Heart left ventricle (tissue), 13 donors: ENCODE measurements at regions not wholly inside any gene's neighbourhood (a gene's known extent, or its start where the extent isn't known, plus 50 kb on each side); places are given as distances from the start of the nearest gene placed in this dataset.
"Not testable (repeated sequence)": the region's sequence is repeated elsewhere in the genome, so short reads cannot be mapped to it uniquely, and the experiment has no call there.

ENCODE experiments used
- CTCF ChIP-seq, 12 donors: fragments of 200-600 bp; sonication (generic) in 4 of 12; IDR thresholded peaks; one replicate each; pipeline versions ENCODE4 v1.5.0 to v1.8.0; 2018 to 2022; ENCODE audit warnings: antibody characterized with exemption in 12 of 12, mild to moderate bottlenecking in 5 of 12
- POLR2A ChIP-seq, 2 donors: fragments of 450-650 bp; IDR thresholded peaks; one replicate each; pipeline ENCODE4 v1.6.1; 2017; ENCODE audit warnings: antibody characterized with exemption in 2 of 2, mild to moderate bottlenecking in 2 of 2, moderate library complexity in 2 of 2
- donor health status: ischemic (EF 13 %, LVEDD 7.1; RV severe dilation, severe dysfunction).
- donor health status: DM: no; HTN: yes; CAD: no.
- donor health status: DM: no; HTN: no; CAD: no.
- donor health status: ischemic (EF 25% LVEDD 6.9; RV normal size, moderate dysfunction).
- donor health status: ischemic (EF 25% LVEDD 5.7; RV mildly dilated, moderate dysfunction).
- donor health status: ischemic (EF 35%, LVEDD 5.7; RV mildly dilated, moderate dysfunction).
- donor health status: nonischemic (EF 11% LVEDD 7.7; RV severe dilation, severe dysfunction).
- donor health status: DM: yes; HTN: yes; CAD: no.
- donor health status: PGD.
- donor health status: ischemic (EF 29% LVEDD 5.4; RV normal size, mild dysfunction).
- donor health status: nonischemic (EF 23%, LVEDD 6.1; RV moderate dilation, normal function).

GRCh38 chr2:89584868-89585557, 893.5 kb downstream of the RPIA start:
- TF ChIP-seq CTCF, POLR2A (IDR thresholded peaks at IDR 0.05): not testable (repeated sequence)
